ENCODE measurements at regions not wholly inside any gene's neighbourhood (a gene's known extent, or its start where the extent isn't known, plus 50 kb on each side); places are given as distances from the start of the nearest gene placed in this dataset.

DNA sequence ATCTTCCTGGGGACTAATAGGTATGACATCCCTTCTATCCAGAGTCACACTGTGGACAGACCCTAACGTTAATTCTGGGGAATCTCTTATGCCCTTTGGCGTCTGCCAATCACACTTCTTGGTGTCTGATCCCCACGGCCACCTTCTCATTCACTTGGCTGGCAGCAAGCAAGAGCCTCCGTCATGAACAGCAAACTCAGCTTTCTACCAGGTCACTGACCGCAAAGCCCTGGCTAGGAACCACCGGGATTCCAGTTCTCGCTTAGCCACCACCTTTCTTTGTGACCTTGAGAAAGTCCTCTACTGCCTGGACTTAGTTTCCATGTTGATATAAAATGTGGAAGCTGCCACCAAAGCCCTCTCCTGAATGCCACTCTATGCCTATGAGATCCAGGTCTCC lies 67.7 kb upstream of the FCN1 start:
- no peak for TF ChIP-seq CTCF (IDR thresholded peaks at IDR 0.05; ENCODE audit: low read length, missing control alignments)
- no peak overlapping the region for H3K4me3 ChIP-seq (replicated peaks; ENCODE audit: low read depth, low read length)
- no peak for DNase-seq (ENCODE audit: low read depth)

GRCh38 chr9:134986957-134987356 lies 69.2 kb upstream of the FCN1 start:
- DNase-seq (ENCODE audit: low read depth): no peak
- H3K4me3 ChIP-seq (replicated peaks; ENCODE audit: low read depth, low read length): no peak overlapping the region
- TF ChIP-seq CTCF (IDR thresholded peaks at IDR 0.05; ENCODE audit: low read length, missing control alignments): no peak

DNA sequence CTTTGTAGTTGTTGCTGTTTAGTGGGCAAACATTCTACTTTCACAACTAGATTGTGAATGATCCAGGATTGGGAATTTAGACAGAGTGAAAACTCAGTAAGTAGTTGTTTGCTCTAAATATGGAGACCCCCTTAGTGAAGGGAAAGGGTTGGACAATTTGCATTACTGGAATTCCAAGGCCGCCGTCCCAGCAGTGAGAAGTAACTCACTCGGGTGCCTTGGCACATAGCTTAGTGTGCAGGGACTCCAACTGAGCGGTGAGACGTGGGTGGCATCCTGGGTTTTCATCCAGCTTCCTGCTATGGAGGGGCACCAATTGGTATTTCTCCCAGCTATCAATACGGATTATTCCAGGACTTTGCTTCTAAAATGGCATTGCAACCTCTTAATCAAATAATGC lies 69.7 kb upstream of the FCN1 start:
- no peak for DNase-seq (ENCODE audit: low read depth)
- TF ChIP-seq CTCF (IDR thresholded peaks at IDR 0.05; ENCODE audit: low read length, missing control alignments): no peak
- H3K4me3 ChIP-seq (replicated peaks; ENCODE audit: low read depth, low read length): no peak overlapping the region

GRCh38 chr9:134987906-134988700 lies 70.4 kb upstream of the FCN1 start:
- H3K4me3 ChIP-seq (replicated peaks; ENCODE audit: low read depth, low read length): no peak overlapping the region
- no peak for DNase-seq (ENCODE audit: low read depth)
- no peak for TF ChIP-seq CTCF (IDR thresholded peaks at IDR 0.05; ENCODE audit: low read length, missing control alignments)

DNA sequence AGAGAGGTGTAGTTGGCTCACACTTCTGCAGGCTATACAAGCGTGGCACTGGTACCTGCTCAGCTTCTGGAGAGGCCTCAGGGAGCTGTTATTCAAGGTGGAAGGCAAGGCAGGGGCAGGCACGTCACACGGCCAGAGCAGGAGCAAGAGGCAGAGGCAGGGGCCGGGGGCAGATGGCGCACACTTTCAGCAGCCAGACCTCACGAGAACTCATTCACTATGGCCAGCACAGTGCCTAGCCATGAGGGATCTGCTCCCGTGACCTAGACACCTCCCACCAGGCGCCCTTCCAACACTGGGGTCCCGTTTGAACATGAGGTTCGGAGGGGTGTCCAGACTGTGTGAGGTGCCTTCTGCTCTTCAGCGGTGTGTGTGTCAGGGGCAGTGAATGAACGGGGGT lies 71.0 kb upstream of the FCN1 start:
- no peak for DNase-seq (ENCODE audit: low read depth)
- no peak for TF ChIP-seq CTCF (IDR thresholded peaks at IDR 0.05; ENCODE audit: low read length, missing control alignments)
- H3K4me3 ChIP-seq (replicated peaks; ENCODE audit: low read depth, low read length): no peak overlapping the region

GRCh38 chr9:134989206-134990065 lies 71.7 kb upstream of the FCN1 start:
- no peak overlapping the region for H3K4me3 ChIP-seq (replicated peaks; ENCODE audit: low read depth, low read length)
- no peak for DNase-seq (ENCODE audit: low read depth)
- TF ChIP-seq CTCF (IDR thresholded peaks at IDR 0.05; ENCODE audit: low read length, missing control alignments): no peak

Data from fibroblast of pulmonary artery (primary cell).